ENCODE measurements at regions not wholly inside any gene's neighbourhood (a gene's known extent, or its start where the extent isn't known, plus 50 kb on each side); places are given as distances from the start of the nearest gene placed in this dataset.
"Not testable (repeated sequence)": the region's sequence is repeated elsewhere in the genome, so short reads cannot be mapped to it uniquely, and the experiment has no call there.

GRCh38 chr9:17878810-17879370 is 300.0 kb downstream of the SH3GL2 start:
- in situ Hi-C loops (cut with HindIII; ENCODE audit: low pct_ligation_motif_present, low sequenced_read_pairs): no loop called here
- no peak overlapping the region for H3K4me3 ChIP-seq (ENCODE audit: low read depth, low read length)
- no peaks in the 10 kb centered on the region for H3K36me3 ChIP-seq (replicated peaks)
- TF ChIP-seq, protein P1, sequence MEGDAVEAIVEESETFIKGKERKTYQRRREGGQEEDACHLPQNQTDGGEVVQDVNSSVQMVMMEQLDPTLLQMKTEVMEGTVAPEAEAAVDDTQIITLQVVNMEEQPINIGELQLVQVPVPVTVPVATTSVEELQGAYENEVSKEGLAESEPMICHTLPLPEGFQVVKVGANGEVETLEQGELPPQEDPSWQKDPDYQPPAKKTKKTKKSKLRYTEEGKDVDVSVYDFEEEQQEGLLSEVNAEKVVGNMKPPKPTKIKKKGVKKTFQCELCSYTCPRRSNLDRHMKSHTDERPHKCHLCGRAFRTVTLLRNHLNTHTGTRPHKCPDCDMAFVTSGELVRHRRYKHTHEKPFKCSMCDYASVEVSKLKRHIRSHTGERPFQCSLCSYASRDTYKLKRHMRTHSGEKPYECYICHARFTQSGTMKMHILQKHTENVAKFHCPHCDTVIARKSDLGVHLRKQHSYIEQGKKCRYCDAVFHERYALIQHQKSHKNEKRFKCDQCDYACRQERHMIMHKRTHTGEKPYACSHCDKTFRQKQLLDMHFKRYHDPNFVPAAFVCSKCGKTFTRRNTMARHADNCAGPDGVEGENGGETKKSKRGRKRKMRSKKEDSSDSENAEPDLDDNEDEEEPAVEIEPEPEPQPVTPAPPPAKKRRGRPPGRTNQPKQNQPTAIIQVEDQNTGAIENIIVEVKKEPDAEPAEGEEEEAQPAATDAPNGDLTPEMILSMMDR (IDR thresholded peaks at IDR 0.05; ENCODE audit: low read depth, low read length, missing control alignments): no peak
- no peaks in the 10 kb centered on the region for H3K27me3 ChIP-seq (replicated peaks)
- H3K27ac ChIP-seq: no peak overlapping the region
- DNase-seq: no peak

GRCh38 chr9:17881371-17881770 is 302.5 kb downstream of the SH3GL2 start:
- TF ChIP-seq, protein P1 (IDR thresholded peaks at IDR 0.05; ENCODE audit: low read depth, low read length, missing control alignments): no peak

DNA sequence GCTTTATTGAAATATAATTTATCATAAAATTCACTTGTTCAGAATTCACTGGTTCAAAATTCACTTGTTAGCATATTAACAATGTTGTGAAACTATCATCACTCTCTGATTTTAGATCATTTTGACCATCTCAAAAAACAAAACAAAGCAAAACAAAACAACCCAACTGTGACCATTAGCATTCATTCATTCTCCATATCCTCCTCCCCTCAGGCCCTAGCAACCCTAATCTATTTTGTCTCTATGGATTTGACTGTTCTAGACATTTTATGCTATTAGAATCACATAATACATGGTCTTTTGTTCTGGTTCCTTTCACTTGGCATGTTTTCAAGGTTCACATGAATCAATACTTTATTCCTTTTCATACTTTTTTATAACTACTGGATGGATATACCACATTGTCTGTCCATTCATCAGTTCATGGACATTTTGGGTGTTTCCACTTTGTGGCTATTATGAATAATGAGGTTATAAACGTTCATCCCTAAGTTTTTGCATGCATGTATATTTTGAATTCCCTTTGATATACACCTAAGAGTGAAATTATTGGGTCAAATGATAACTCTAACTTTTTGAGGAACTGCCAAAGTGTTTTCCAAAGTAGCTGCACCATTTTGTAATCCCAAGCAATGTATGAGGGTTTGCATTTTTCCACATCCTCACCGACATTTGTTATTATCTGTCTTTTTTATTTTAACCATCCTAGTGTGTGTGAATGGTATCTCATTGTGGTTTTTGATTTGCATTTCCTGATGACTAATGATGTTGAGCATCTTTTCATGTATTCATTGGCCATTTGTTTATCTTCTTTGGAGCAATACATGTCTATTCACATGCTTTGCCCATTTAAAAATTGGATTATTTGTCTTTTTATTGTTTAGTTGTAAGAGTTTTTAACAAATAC is 304.1 kb downstream of the SH3GL2 start:
- no peak overlapping the region for H3K27ac ChIP-seq
- TF ChIP-seq, protein P1 (IDR thresholded peaks at IDR 0.05; ENCODE audit: low read depth, low read length, missing control alignments): no peak
- DNase-seq: no peak
- H3K36me3 ChIP-seq (replicated peaks): no peaks in the 10 kb centered on the region
- in situ Hi-C loops (cut with HindIII; ENCODE audit: low pct_ligation_motif_present, low sequenced_read_pairs): no loop called here
- no peak overlapping the region for H3K4me3 ChIP-seq (ENCODE audit: low read depth, low read length)
- no peaks in the 10 kb centered on the region for H3K27me3 ChIP-seq (replicated peaks)

More at GRCh38 chr9:17881371-17881770, 302.5 kb downstream of the SH3GL2 start:
- in situ Hi-C loops (cut with HindIII; ENCODE audit: low pct_ligation_motif_present, low sequenced_read_pairs): no loop called here
- Histone ChIP-seq H3K4me3 (ENCODE audit: low read depth, low read length) (no peak overlapping the region), H3K27me3 (replicated peaks) (no peaks in the 10 kb centered on the region), H3K27ac (no peak overlapping the region), H3K36me3 (replicated peaks) (no peaks in the 10 kb centered on the region)
- DNase-seq: no peak

DNA sequence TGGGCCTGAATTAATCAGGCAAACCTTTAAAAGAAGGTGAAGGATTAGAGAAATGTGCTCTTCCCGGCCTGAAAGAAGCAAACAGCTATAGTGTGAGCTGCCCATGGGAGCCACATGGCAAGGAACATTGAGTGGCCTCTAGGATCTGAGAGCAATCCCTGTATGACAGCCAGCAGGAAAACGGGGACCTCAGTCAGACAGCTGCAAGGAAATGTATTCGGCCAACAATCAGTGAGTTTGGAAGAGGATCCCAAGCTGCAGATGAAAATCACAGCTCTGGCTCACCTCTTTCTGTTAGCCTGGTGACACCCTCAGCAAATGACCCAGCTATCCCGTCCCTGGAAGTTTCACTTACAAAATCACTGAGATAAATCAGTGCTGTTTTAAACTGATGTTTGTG is 309.2 kb downstream of the SH3GL2 start:
- DNase-seq: no peak

DNA sequence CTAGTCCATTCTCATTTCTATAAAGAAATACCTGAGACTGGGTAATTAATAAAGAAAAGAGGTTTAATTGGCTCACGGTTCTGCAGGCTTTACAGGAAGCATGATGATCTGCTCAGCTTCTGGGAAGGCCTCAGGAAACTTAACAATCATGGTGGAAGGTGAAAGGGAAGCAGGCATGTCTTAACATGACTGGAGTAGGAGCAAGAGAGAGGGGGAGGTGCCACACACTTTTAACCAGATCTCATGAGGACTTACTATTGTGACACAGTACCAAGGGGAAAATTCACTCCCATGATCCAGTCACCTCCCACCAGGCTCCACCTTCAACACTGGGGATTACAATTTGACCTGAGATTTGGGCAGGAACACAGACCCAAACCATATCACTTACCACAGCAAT is 310.1 kb downstream of the SH3GL2 start:
- H3K4me3 ChIP-seq (ENCODE audit: low read depth, low read length); H3K36me3 ChIP-seq (replicated peaks); in situ Hi-C loops (cut with HindIII; ENCODE audit: low pct_ligation_motif_present, low sequenced_read_pairs); DNase-seq; H3K27ac ChIP-seq; H3K27me3 ChIP-seq (replicated peaks): not testable (repeated sequence)

More for the DNA sequence above, 309.2 kb downstream of the SH3GL2 start:
- H3K27me3 ChIP-seq (replicated peaks): no peaks in the 10 kb centered on the region
- H3K4me3 ChIP-seq (ENCODE audit: low read depth, low read length): no peak overlapping the region
- H3K36me3 ChIP-seq (replicated peaks): no peaks in the 10 kb centered on the region
- TF ChIP-seq, protein P1 (IDR thresholded peaks at IDR 0.05; ENCODE audit: low read depth, low read length, missing control alignments): no peak
- H3K27ac ChIP-seq: no peak overlapping the region
- in situ Hi-C loops (cut with HindIII; ENCODE audit: low pct_ligation_motif_present, low sequenced_read_pairs): no loop called here

- no peak overlapping the region for H3K4me3 ChIP-seq (ENCODE audit: low read depth, low read length)
- H3K36me3 ChIP-seq (replicated peaks): no peaks in the 10 kb centered on the region
- DNase-seq: no peak
- no peak overlapping the region for H3K27ac ChIP-seq
- H3K27me3 ChIP-seq (replicated peaks): no peaks in the 10 kb centered on the region
- in situ Hi-C loops (cut with HindIII; ENCODE audit: low pct_ligation_motif_present, low sequenced_read_pairs): no loop called here
- TF ChIP-seq, protein P1 (IDR thresholded peaks at IDR 0.05; ENCODE audit: low read depth, low read length, missing control alignments): no peak
Measured at GRCh38 chr9:17894501-17895160, 315.8 kb downstream of the SH3GL2 start.
